HEK293 (cell line): ENCODE measurements at regions not wholly inside any gene's neighbourhood (a gene's known extent, or its start where the extent isn't known, plus 50 kb on each side); places are given as distances from the start of the nearest gene placed in this dataset.

Experiments
- CTCF ChIP-seq: fragments of 450-650 bp; formaldehyde crosslinking; IDR thresholded peaks from 2 replicates; pipeline ENCODE4 v1.5.1; 2016; ENCODE audit warnings: missing biosample characterization, missing genetic modification characterization
- HOXD13 ChIP-seq: sonication (generic); formaldehyde crosslinking; IDR thresholded peaks from 2 replicates; pipeline ENCODE4 v1.8.0; 2022; ENCODE audit warnings: missing genetic modification reagents, borderline replicate concordance
- PRDM1 ChIP-seq: fragments of 450-650 bp; formaldehyde crosslinking; IDR thresholded peaks from 2 replicates; pipeline ENCODE4; 2016; ENCODE audit warnings: missing biosample characterization, missing genetic modification characterization
- SETDB1 ChIP-seq: IDR thresholded peaks from one replicate; pipeline ENCODE4 v1.6.1; 2017; ENCODE audit warnings: mild to moderate bottlenecking, low read length, moderate library complexity, mixed read lengths; ENCODE audit not compliant: insufficient read length
- YY1 ChIP-seq: fragments of 450-650 bp; formaldehyde crosslinking; IDR thresholded peaks from 2 replicates; pipeline ENCODE4 v1.5.1; 2018; ENCODE audit warnings: missing biosample characterization, missing genetic modification characterization
- ZBTB17 ChIP-seq: fragments of 450-650 bp; formaldehyde crosslinking; IDR thresholded peaks from 2 replicates; pipeline ENCODE4 v1.5.1; 2016; ENCODE audit warnings: missing biosample characterization, missing genetic modification characterization
- ZNF10 ChIP-seq: fragments of 450-650 bp; formaldehyde crosslinking; IDR thresholded peaks from 2 replicates; pipeline ENCODE4 v1.5.1; 2017; ENCODE audit warnings: missing biosample characterization, missing genetic modification characterization
- ZNF239 ChIP-seq: fragments of 450-650 bp; formaldehyde crosslinking; IDR thresholded peaks from 2 replicates; pipeline ENCODE4 v1.5.1; 2016; ENCODE audit warnings: missing biosample characterization, missing genetic modification characterization
- ZNF639 ChIP-seq: fragments of 450-650 bp; formaldehyde crosslinking; IDR thresholded peaks from 2 replicates; pipeline ENCODE4 v1.5.1; 2016; ENCODE audit warnings: missing biosample characterization, missing genetic modification characterization
- ZNF785 ChIP-seq: fragments of 450-650 bp; formaldehyde crosslinking; IDR thresholded peaks from 2 replicates; pipeline ENCODE4 v1.5.1; 2016; ENCODE audit warnings: missing biosample characterization, missing genetic modification characterization
- ZSCAN23 ChIP-seq: fragments of 450-650 bp; formaldehyde crosslinking; IDR thresholded peaks from 2 replicates; pipeline ENCODE4 v1.5.1; 2016; ENCODE audit warnings: missing biosample characterization, missing genetic modification characterization

GRCh38 chr16:75916451-75916850 lies 190.2 kb upstream of the CPHXL start:
- TF ChIP-seq CTCF (tag by site-specific recombination) (no peak), ZNF785 (tag by site-specific recombination) (no peak), ZSCAN23 (tag by site-specific recombination) (no peak), HOXD13 (CRISPR knock-in tag) (no peak), SETDB1 (no peak), ZNF639 (no peak), PRDM1 (tag by site-specific recombination) (no peak), ZBTB17 (no peak), YY1 (tag by site-specific recombination) (no peak), ZNF239 (tag by site-specific recombination) (no peak), ZNF10 (tag by site-specific recombination) (no peak)
